T-helper 1 cell treated with Interleukin-12 subunit alpha and Interleukin-12 subunit beta and Interleukin-4 antibody, amounts not matched to agents 30 μg/mL and 1 μg/mL, for 36 hours (primary cell): ENCODE measurements at regions not wholly inside any gene's neighbourhood (a gene's known extent, or its start where the extent isn't known, plus 50 kb on each side); places are given as distances from the start of the nearest gene placed in this dataset.
A peak's percentile ranks its signal among the peaks of the same experiment; 100 is the strongest.

ENCODE experiments used
- H3K27ac Mint-ChIP-seq: one replicate; pipeline ENCODE4 v1.8.0; 2021; ENCODE audit warnings: mild to moderate bottlenecking, mixed read lengths
- H3K27me3 Mint-ChIP-seq: one replicate; pipeline ENCODE4 v1.8.0; 2021; ENCODE audit warnings: low read depth, mixed read lengths
- H3K36me3 Mint-ChIP-seq: one replicate; pipeline ENCODE4 v1.8.0; 2021; ENCODE audit warnings: low read depth, mixed read lengths
- H3K4me1 Mint-ChIP-seq: one replicate; pipeline ENCODE4 v1.8.0; 2021; ENCODE audit warnings: low read depth, mixed read lengths
- H3K4me3 Mint-ChIP-seq: one replicate; pipeline ENCODE4 v1.8.0; 2021; ENCODE audit warnings: mild to moderate bottlenecking, moderate library complexity, mixed read lengths
- H3K9me3 Mint-ChIP-seq: one replicate; pipeline ENCODE4 v1.8.0; 2021; ENCODE audit warnings: mixed read lengths

- Mint-ChIP-seq H3K4me3 (no peak overlapping the region), H3K27me3 (no peaks in the 10 kb centered on the region), H3K27ac (no peak overlapping the region), H3K36me3 (peaks cover 2% of the 10 kb centered on the region), H3K4me1 (peaks cover 8% of the 10 kb centered on the region), H3K9me3 (no peaks in the 10 kb centered on the region)
These were observed 122.5 kb upstream of the KLF6 start for GRCh38 chr10:3907514-3907913.

GRCh38 chr10:3906511-3907111, 121.6 kb upstream of the KLF6 start:
- Mint-ChIP-seq H3K27ac (no peak overlapping the region), H3K36me3 (peaks cover 2% of the 10 kb centered on the region)

GRCh38 chr10:3904419-3904960, 119.5 kb upstream of the KLF6 start:
- no peak overlapping the region for H3K27ac Mint-ChIP-seq
- peaks cover 2% of the 10 kb centered on the region for H3K36me3 Mint-ChIP-seq
- peaks cover 24% of the 10 kb centered on the region for H3K4me1 Mint-ChIP-seq
- no peaks in the 10 kb centered on the region for H3K9me3 Mint-ChIP-seq
- no peaks in the 10 kb centered on the region for H3K27me3 Mint-ChIP-seq
- no peak overlapping the region for H3K4me3 Mint-ChIP-seq

More at GRCh38 chr10:3906511-3907111, 121.6 kb upstream of the KLF6 start:
- no peaks in the 10 kb centered on the region for H3K9me3 Mint-ChIP-seq
- no peak overlapping the region for H3K4me3 Mint-ChIP-seq
- no peaks in the 10 kb centered on the region for H3K27me3 Mint-ChIP-seq
- H3K4me1 Mint-ChIP-seq = peaks cover 16% of the 10 kb centered on the region

GRCh38 chr10:3902809-3903410, 117.9 kb upstream of the KLF6 start:
- no peaks in the 10 kb centered on the region for H3K27me3 Mint-ChIP-seq
- H3K4me3 Mint-ChIP-seq = no peak overlapping the region
- H3K9me3 Mint-ChIP-seq = no peaks in the 10 kb centered on the region
- H3K27ac Mint-ChIP-seq = peak overlapping the region; percentile 81
- peaks cover 28% of the 10 kb centered on the region for H3K4me1 Mint-ChIP-seq
- H3K36me3 Mint-ChIP-seq = peaks cover 2% of the 10 kb centered on the region

- Mint-ChIP-seq H3K9me3 (no peaks in the 10 kb centered on the region), H3K4me1 (peaks cover 28% of the 10 kb centered on the region), H3K27ac (peak overlapping the region; percentile 78), H3K27me3 (no peaks in the 10 kb centered on the region), H3K36me3 (peaks cover 2% of the 10 kb centered on the region), H3K4me3 (no peak overlapping the region)
These were observed 117.2 kb upstream of the KLF6 start for GRCh38 chr10:3902054-3902808.

- H3K27ac Mint-ChIP-seq = peak overlapping the region; percentile 78
- H3K27me3 Mint-ChIP-seq = no peaks in the 10 kb centered on the region
- H3K36me3 Mint-ChIP-seq = peaks cover 2% of the 10 kb centered on the region
- H3K9me3 Mint-ChIP-seq = no peaks in the 10 kb centered on the region
- peaks cover 29% of the 10 kb centered on the region for H3K4me1 Mint-ChIP-seq
- no peak overlapping the region for H3K4me3 Mint-ChIP-seq
These were observed 116.4 kb upstream of the KLF6 start for GRCh38 chr10:3901370-3901769.

GRCh38 chr10:3900391-3900790, 115.4 kb upstream of the KLF6 start:
- H3K4me1 Mint-ChIP-seq = peaks cover 29% of the 10 kb centered on the region
- no peak overlapping the region for H3K4me3 Mint-ChIP-seq
- no peaks in the 10 kb centered on the region for H3K27me3 Mint-ChIP-seq
- H3K27ac Mint-ChIP-seq = no peak overlapping the region
- no peaks in the 10 kb centered on the region for H3K9me3 Mint-ChIP-seq
- peaks cover 2% of the 10 kb centered on the region for H3K36me3 Mint-ChIP-seq

GRCh38 chr10:3898821-3899220, 113.8 kb upstream of the KLF6 start:
- H3K27me3 Mint-ChIP-seq = no peaks in the 10 kb centered on the region
- no peaks in the 10 kb centered on the region for H3K9me3 Mint-ChIP-seq
- H3K36me3 Mint-ChIP-seq = peaks cover 2% of the 10 kb centered on the region
- no peak overlapping the region for H3K27ac Mint-ChIP-seq
- no peak overlapping the region for H3K4me3 Mint-ChIP-seq
- peaks cover 34% of the 10 kb centered on the region for H3K4me1 Mint-ChIP-seq

- Mint-ChIP-seq H3K36me3 (no peaks in the 10 kb centered on the region), H3K27ac (no peak overlapping the region), H3K4me1 (peaks cover 35% of the 10 kb centered on the region), H3K27me3 (no peaks in the 10 kb centered on the region), H3K4me3 (no peak overlapping the region), H3K9me3 (no peaks in the 10 kb centered on the region)
These were observed 112.1 kb upstream of the KLF6 start for GRCh38 chr10:3897156-3897555.

- Mint-ChIP-seq H3K4me1 (peaks cover 30% of the 10 kb centered on the region), H3K27me3 (no peaks in the 10 kb centered on the region), H3K36me3 (no peaks in the 10 kb centered on the region), H3K9me3 (no peaks in the 10 kb centered on the region), H3K27ac (no peak overlapping the region), H3K4me3 (no peak overlapping the region)
These were observed 111.2 kb upstream of the KLF6 start for GRCh38 chr10:3896161-3896560.

- Mint-ChIP-seq H3K27ac (no peak overlapping the region), H3K4me3 (no peak overlapping the region), H3K27me3 (no peaks in the 10 kb centered on the region), H3K36me3 (no peaks in the 10 kb centered on the region), H3K9me3 (no peaks in the 10 kb centered on the region), H3K4me1 (peaks cover 26% of the 10 kb centered on the region)
These were observed 110.1 kb upstream of the KLF6 start for GRCh38 chr10:3895045-3895631.

GRCh38 chr10:3893901-3894563, 109.0 kb upstream of the KLF6 start:
- H3K9me3 Mint-ChIP-seq = no peaks in the 10 kb centered on the region
- no peak overlapping the region for H3K4me3 Mint-ChIP-seq
- peak overlapping the region; percentile 49 for H3K27ac Mint-ChIP-seq
- H3K4me1 Mint-ChIP-seq = peaks cover 26% of the 10 kb centered on the region
- no peaks in the 10 kb centered on the region for H3K36me3 Mint-ChIP-seq
- no peaks in the 10 kb centered on the region for H3K27me3 Mint-ChIP-seq

GRCh38 chr10:3892440-3893425, 107.7 kb upstream of the KLF6 start:
- Mint-ChIP-seq H3K27me3 (no peaks in the 10 kb centered on the region), H3K9me3 (no peaks in the 10 kb centered on the region), H3K4me1 (peaks cover 28% of the 10 kb centered on the region), H3K36me3 (no peaks in the 10 kb centered on the region), H3K4me3 (no peak overlapping the region), H3K27ac (peak overlapping the region; percentile 72)
